ENCODE measurements at regions not wholly inside any gene's neighbourhood (a gene's known extent, or its start where the extent isn't known, plus 50 kb on each side); places are given as distances from the start of the nearest gene placed in this dataset.

GRCh38 chr20:39855056-39855455, 834.0 kb downstream of the MAFB start:
- H3K4me3 ChIP-seq (ENCODE audit: low read length, poor library complexity, severe bottlenecking) = no peak overlapping the region

GRCh38 chr20:39853636-39854035, 835.4 kb downstream of the MAFB start:
- Histone ChIP-seq H4K20me1 (ENCODE audit: insufficient read depth, low read length, poor library complexity, severe bottlenecking) (no peaks in the 10 kb centered on the region), H3K9ac (ENCODE audit: low read depth, low read length, poor library complexity, severe bottlenecking) (no peak overlapping the region), H3F3A (ENCODE audit: low read depth) (no peaks in the 10 kb centered on the region), H3K4me2 (ENCODE audit: low read depth, low read length, poor library complexity, severe bottlenecking) (no peak overlapping the region), H3K79me2 (ENCODE audit: insufficient read depth, low read length) (no peaks in the 10 kb centered on the region), H3K27me3 (ENCODE audit: insufficient read depth, low read length, poor library complexity, severe bottlenecking) (no peaks in the 10 kb centered on the region), H2AFZ (ENCODE audit: low read length) (no peak overlapping the region), H3K4me1 (ENCODE audit: insufficient read depth, low read length, poor library complexity, severe bottlenecking) (no peaks in the 10 kb centered on the region), H3K9me3 (ENCODE audit: insufficient read depth, low read depth, low read length) (no peaks in the 10 kb centered on the region), H3K4me3 (ENCODE audit: low read length, poor library complexity, severe bottlenecking) (no peak overlapping the region), H3K9me2 (replicated peaks; ENCODE audit: low read depth, low read length) (no peaks in the 10 kb centered on the region), H3K36me3 (ENCODE audit: insufficient read depth, low read length) (no peaks in the 10 kb centered on the region)
- no peak for TF ChIP-seq EZH2phosphoT487 (IDR thresholded peaks at IDR 0.05; ENCODE audit: borderline replicate concordance)
- TF ChIP-seq, protein P1, sequence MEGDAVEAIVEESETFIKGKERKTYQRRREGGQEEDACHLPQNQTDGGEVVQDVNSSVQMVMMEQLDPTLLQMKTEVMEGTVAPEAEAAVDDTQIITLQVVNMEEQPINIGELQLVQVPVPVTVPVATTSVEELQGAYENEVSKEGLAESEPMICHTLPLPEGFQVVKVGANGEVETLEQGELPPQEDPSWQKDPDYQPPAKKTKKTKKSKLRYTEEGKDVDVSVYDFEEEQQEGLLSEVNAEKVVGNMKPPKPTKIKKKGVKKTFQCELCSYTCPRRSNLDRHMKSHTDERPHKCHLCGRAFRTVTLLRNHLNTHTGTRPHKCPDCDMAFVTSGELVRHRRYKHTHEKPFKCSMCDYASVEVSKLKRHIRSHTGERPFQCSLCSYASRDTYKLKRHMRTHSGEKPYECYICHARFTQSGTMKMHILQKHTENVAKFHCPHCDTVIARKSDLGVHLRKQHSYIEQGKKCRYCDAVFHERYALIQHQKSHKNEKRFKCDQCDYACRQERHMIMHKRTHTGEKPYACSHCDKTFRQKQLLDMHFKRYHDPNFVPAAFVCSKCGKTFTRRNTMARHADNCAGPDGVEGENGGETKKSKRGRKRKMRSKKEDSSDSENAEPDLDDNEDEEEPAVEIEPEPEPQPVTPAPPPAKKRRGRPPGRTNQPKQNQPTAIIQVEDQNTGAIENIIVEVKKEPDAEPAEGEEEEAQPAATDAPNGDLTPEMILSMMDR (conservative IDR thresholded peaks at IDR 0.05; ENCODE audit: low read length) = no peak

More at GRCh38 chr20:39855056-39855455, 834.0 kb downstream of the MAFB start:
- no peaks in the 10 kb centered on the region for H4K20me1 ChIP-seq (ENCODE audit: insufficient read depth, low read length, poor library complexity, severe bottlenecking)
- no peaks in the 10 kb centered on the region for H3K36me3 ChIP-seq (ENCODE audit: insufficient read depth, low read length)
- no peak overlapping the region for H2AFZ ChIP-seq (ENCODE audit: low read length)
- H3K9me3 ChIP-seq (ENCODE audit: insufficient read depth, low read depth, low read length) = no peaks in the 10 kb centered on the region
- no peaks in the 10 kb centered on the region for H3K79me2 ChIP-seq (ENCODE audit: insufficient read depth, low read length)
- H3K9me2 ChIP-seq (replicated peaks; ENCODE audit: low read depth, low read length) = no peaks in the 10 kb centered on the region
- no peak overlapping the region for H3K9ac ChIP-seq (ENCODE audit: low read depth, low read length, poor library complexity, severe bottlenecking)
- no peak overlapping the region for H3K4me2 ChIP-seq (ENCODE audit: low read depth, low read length, poor library complexity, severe bottlenecking)
- H3K4me1 ChIP-seq (ENCODE audit: insufficient read depth, low read length, poor library complexity, severe bottlenecking) = no peaks in the 10 kb centered on the region
- no peak for TF ChIP-seq EZH2phosphoT487 (IDR thresholded peaks at IDR 0.05; ENCODE audit: borderline replicate concordance)
- no peaks in the 10 kb centered on the region for H3F3A ChIP-seq (ENCODE audit: low read depth)
- H3K27me3 ChIP-seq (ENCODE audit: insufficient read depth, low read length, poor library complexity, severe bottlenecking) = no peaks in the 10 kb centered on the region

DNA sequence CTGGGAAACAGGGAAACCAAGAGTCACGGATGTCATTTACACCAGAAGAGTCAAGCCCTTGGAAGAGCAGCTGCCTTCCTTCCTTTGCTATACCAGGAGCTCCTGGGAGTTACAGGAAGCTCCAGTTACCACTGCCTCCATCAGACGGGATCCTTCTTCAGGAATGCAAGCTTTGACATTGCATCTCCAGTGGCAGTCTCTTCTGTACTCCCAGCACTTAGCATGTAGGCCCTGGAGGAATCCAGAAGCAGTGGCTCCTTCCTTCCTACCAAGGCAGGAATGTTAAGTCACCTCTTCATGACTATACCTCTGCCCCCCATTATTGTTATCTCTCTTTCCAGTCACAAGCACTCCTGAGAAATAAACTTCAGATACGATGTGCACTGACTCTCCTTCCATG, 836.0 kb downstream of the MAFB start:
- Histone ChIP-seq H3K4me1 (ENCODE audit: insufficient read depth, low read length, poor library complexity, severe bottlenecking) (no peaks in the 10 kb centered on the region), H3K36me3 (ENCODE audit: insufficient read depth, low read length) (no peaks in the 10 kb centered on the region), H2AFZ (ENCODE audit: low read length) (no peak overlapping the region), H3F3A (ENCODE audit: low read depth) (no peaks in the 10 kb centered on the region), H3K9ac (ENCODE audit: low read depth, low read length, poor library complexity, severe bottlenecking) (no peak overlapping the region), H3K4me3 (ENCODE audit: low read length, poor library complexity, severe bottlenecking) (no peak overlapping the region), H4K20me1 (ENCODE audit: insufficient read depth, low read length, poor library complexity, severe bottlenecking) (no peaks in the 10 kb centered on the region), H3K4me2 (ENCODE audit: low read depth, low read length, poor library complexity, severe bottlenecking) (no peak overlapping the region), H3K27me3 (ENCODE audit: insufficient read depth, low read length, poor library complexity, severe bottlenecking) (no peaks in the 10 kb centered on the region), H3K79me2 (ENCODE audit: insufficient read depth, low read length) (no peaks in the 10 kb centered on the region), H3K9me3 (ENCODE audit: insufficient read depth, low read depth, low read length) (no peaks in the 10 kb centered on the region), H3K9me2 (replicated peaks; ENCODE audit: low read depth, low read length) (no peaks in the 10 kb centered on the region)
- TF ChIP-seq, protein P1 (conservative IDR thresholded peaks at IDR 0.05; ENCODE audit: low read length) = no peak
- TF ChIP-seq EZH2phosphoT487 (IDR thresholded peaks at IDR 0.05; ENCODE audit: borderline replicate concordance) = no peak

GRCh38 chr20:39851459-39851858, 837.6 kb downstream of the MAFB start:
- Histone ChIP-seq H3K36me3 (ENCODE audit: insufficient read depth, low read length) (no peaks in the 10 kb centered on the region), H3K9me3 (ENCODE audit: insufficient read depth, low read depth, low read length) (no peaks in the 10 kb centered on the region), H3K4me3 (ENCODE audit: low read length, poor library complexity, severe bottlenecking) (no peak overlapping the region), H2AFZ (ENCODE audit: low read length) (no peak overlapping the region), H3K27me3 (ENCODE audit: insufficient read depth, low read length, poor library complexity, severe bottlenecking) (no peaks in the 10 kb centered on the region), H4K20me1 (ENCODE audit: insufficient read depth, low read length, poor library complexity, severe bottlenecking) (no peaks in the 10 kb centered on the region), H3K4me1 (ENCODE audit: insufficient read depth, low read length, poor library complexity, severe bottlenecking) (no peaks in the 10 kb centered on the region), H3K9me2 (replicated peaks; ENCODE audit: low read depth, low read length) (no peaks in the 10 kb centered on the region), H3K9ac (ENCODE audit: low read depth, low read length, poor library complexity, severe bottlenecking) (no peak overlapping the region), H3F3A (ENCODE audit: low read depth) (no peaks in the 10 kb centered on the region), H3K79me2 (ENCODE audit: insufficient read depth, low read length) (no peaks in the 10 kb centered on the region), H3K4me2 (ENCODE audit: low read depth, low read length, poor library complexity, severe bottlenecking) (no peak overlapping the region)
- TF ChIP-seq EZH2phosphoT487 (IDR thresholded peaks at IDR 0.05; ENCODE audit: borderline replicate concordance) = no peak
- TF ChIP-seq, protein P1 (conservative IDR thresholded peaks at IDR 0.05; ENCODE audit: low read length) = no peak
